ENCODE measurements at regions not wholly inside any gene's neighbourhood (a gene's known extent, or its start where the extent isn't known, plus 50 kb on each side); places are given as distances from the start of the nearest gene placed in this dataset.

GRCh38 chr2:128984081-128984480, 665.4 kb upstream of the HS6ST1 start:
- DNase-seq (ENCODE audit: low read depth), result no peak

- no peak for DNase-seq (ENCODE audit: low read depth)
Observed at GRCh38 chr2:128984855-128985254, 666.2 kb upstream of the HS6ST1 start.

- no peak for DNase-seq (ENCODE audit: low read depth)
Observed at GRCh38 chr2:128986026-128986715, 667.5 kb upstream of the HS6ST1 start.

- DNase-seq (ENCODE audit: low read depth), result no peak
Observed at GRCh38 chr2:128986867-128987268, 668.2 kb upstream of the HS6ST1 start.

GRCh38 chr2:128988326-128988725, 669.7 kb upstream of the HS6ST1 start:
- no peak for DNase-seq (ENCODE audit: low read depth)

GRCh38 chr2:128988967-128989366, 670.3 kb upstream of the HS6ST1 start:
- no peak for DNase-seq (ENCODE audit: low read depth)

GRCh38 chr2:128995086-128995485, 676.4 kb upstream of the HS6ST1 start:
- no peak for DNase-seq (ENCODE audit: low read depth)

- DNase-seq (ENCODE audit: low read depth), result no peak
Observed at GRCh38 chr2:128996078-128996477, 677.4 kb upstream of the HS6ST1 start.

GRCh38 chr2:128997166-128997866, 678.6 kb upstream of the HS6ST1 start:
- DNase-seq (ENCODE audit: low read depth), result no peak

GRCh38 chr2:129001926-129002325, 683.3 kb upstream of the HS6ST1 start:
- DNase-seq (ENCODE audit: low read depth), result no peak

- DNase-seq (ENCODE audit: low read depth), result no peak
Observed at GRCh38 chr2:129002751-129003150, 684.1 kb upstream of the HS6ST1 start.

GRCh38 chr2:129004485-129004884, 685.8 kb upstream of the HS6ST1 start:
- no peak for DNase-seq (ENCODE audit: low read depth)

- no peak for DNase-seq (ENCODE audit: low read depth)
Observed at GRCh38 chr2:129004940-129005490, 686.3 kb upstream of the HS6ST1 start.

- DNase-seq (ENCODE audit: low read depth), result no peak
Observed at GRCh38 chr2:129006135-129006886, 687.6 kb upstream of the HS6ST1 start.

GRCh38 chr2:129006901-129007300, 688.2 kb upstream of the HS6ST1 start:
- DNase-seq (ENCODE audit: low read depth), result no peak

- no peak for DNase-seq (ENCODE audit: low read depth)
Observed at GRCh38 chr2:129008055-129008880, 689.6 kb upstream of the HS6ST1 start.

- no peak for DNase-seq (ENCODE audit: low read depth)
Observed at GRCh38 chr2:129008881-129009554, 690.4 kb upstream of the HS6ST1 start.

- DNase-seq (ENCODE audit: low read depth), result no peak
Observed at GRCh38 chr2:129009555-129010146, 691.0 kb upstream of the HS6ST1 start.

- no peak for DNase-seq (ENCODE audit: low read depth)
Observed at GRCh38 chr2:129010262-129010661, 691.6 kb upstream of the HS6ST1 start.

GRCh38 chr2:129011466-129012061, 692.9 kb upstream of the HS6ST1 start:
- no peak for DNase-seq (ENCODE audit: low read depth)
